ENCODE measurements at regions not wholly inside any gene's neighbourhood (a gene's known extent, or its start where the extent isn't known, plus 50 kb on each side); places are given as distances from the start of the nearest gene placed in this dataset.

GRCh38 chr17:68804777-68805520, 150.2 kb downstream of the ABCA8 start:
- Histone ChIP-seq H3K9me3 (ENCODE audit: insufficient read depth, low read length) (no peaks in the 10 kb centered on the region), H2AFZ (ENCODE audit: low read depth, low read length) (no peak overlapping the region), H3K27me3 (ENCODE audit: low read depth, low read length) (no peaks in the 10 kb centered on the region), H3K27ac (ENCODE audit: low read length) (no peak overlapping the region), H3K79me2 (ENCODE audit: low read length) (no peaks in the 10 kb centered on the region), H4K20me1 (ENCODE audit: insufficient read depth, low read length) (no peaks in the 10 kb centered on the region), H3K9ac (ENCODE audit: low read length) (no peak overlapping the region), H3K4me2 (ENCODE audit: low read length) (no peak overlapping the region), H3K4me1 (ENCODE audit: low read length) (no peaks in the 10 kb centered on the region), H3K36me3 (replicated peaks; ENCODE audit: low read depth, low read length) (no peaks in the 10 kb centered on the region), H3K4me3 (ENCODE audit: low read length) (no peak overlapping the region)
- TF ChIP-seq CTCF (IDR thresholded peaks at IDR 0.05; ENCODE audit: low read depth, low read length), result no peak
- TF ChIP-seq EZH2phosphoT487 (IDR thresholded peaks at IDR 0.05; ENCODE audit: low read depth), result no peak

DNA sequence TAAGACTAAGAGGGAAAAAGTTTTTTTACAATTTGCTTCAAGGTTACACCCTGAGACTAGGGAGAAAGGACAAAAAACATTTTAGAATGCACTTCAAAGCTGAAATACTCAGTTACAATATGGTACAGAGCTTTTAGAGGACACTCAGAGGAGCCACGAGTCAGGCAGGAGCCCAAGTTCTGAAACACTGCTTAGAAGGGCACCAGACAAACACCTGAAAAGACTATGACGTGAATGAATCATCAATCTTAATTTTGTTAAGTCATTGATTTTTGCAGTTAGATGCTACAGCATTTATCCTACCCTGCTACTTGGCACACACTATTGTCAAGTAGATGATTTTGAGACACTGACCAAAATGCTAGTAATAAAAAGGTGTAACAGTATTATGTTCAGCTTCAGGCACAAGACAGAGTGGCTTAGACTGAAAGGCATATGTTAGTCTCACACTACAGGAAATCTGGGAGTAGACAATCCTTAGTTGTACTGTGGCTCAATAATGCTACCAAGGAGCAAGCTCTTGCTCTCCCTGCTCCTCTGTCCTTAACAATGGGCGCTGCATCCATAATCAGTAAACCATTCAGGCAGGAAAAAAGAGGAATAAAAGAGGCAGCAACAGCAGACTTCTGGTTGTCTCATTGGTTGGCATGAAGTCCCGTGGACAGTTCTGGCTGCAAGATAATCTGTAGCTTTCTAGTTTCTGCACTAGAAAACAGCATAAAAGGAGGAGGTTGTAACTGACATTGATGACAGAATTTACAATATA, 151.8 kb downstream of the ABCA8 start:
- Histone ChIP-seq H3K9ac (ENCODE audit: low read length) (no peak overlapping the region), H2AFZ (ENCODE audit: low read depth, low read length) (no peak overlapping the region), H3K27ac (ENCODE audit: low read length) (no peak overlapping the region), H3K4me1 (ENCODE audit: low read length) (no peaks in the 10 kb centered on the region), H3K9me3 (ENCODE audit: insufficient read depth, low read length) (no peaks in the 10 kb centered on the region), H3K4me3 (ENCODE audit: low read length) (no peak overlapping the region), H3K36me3 (replicated peaks; ENCODE audit: low read depth, low read length) (no peaks in the 10 kb centered on the region), H3K27me3 (ENCODE audit: low read depth, low read length) (no peaks in the 10 kb centered on the region), H4K20me1 (ENCODE audit: insufficient read depth, low read length) (no peaks in the 10 kb centered on the region), H3K4me2 (ENCODE audit: low read length) (no peak overlapping the region), H3K79me2 (ENCODE audit: low read length) (no peaks in the 10 kb centered on the region)
- TF ChIP-seq EZH2phosphoT487 (IDR thresholded peaks at IDR 0.05; ENCODE audit: low read depth) (no peak), CTCF (IDR thresholded peaks at IDR 0.05; ENCODE audit: low read depth, low read length) (no peak)

DNA sequence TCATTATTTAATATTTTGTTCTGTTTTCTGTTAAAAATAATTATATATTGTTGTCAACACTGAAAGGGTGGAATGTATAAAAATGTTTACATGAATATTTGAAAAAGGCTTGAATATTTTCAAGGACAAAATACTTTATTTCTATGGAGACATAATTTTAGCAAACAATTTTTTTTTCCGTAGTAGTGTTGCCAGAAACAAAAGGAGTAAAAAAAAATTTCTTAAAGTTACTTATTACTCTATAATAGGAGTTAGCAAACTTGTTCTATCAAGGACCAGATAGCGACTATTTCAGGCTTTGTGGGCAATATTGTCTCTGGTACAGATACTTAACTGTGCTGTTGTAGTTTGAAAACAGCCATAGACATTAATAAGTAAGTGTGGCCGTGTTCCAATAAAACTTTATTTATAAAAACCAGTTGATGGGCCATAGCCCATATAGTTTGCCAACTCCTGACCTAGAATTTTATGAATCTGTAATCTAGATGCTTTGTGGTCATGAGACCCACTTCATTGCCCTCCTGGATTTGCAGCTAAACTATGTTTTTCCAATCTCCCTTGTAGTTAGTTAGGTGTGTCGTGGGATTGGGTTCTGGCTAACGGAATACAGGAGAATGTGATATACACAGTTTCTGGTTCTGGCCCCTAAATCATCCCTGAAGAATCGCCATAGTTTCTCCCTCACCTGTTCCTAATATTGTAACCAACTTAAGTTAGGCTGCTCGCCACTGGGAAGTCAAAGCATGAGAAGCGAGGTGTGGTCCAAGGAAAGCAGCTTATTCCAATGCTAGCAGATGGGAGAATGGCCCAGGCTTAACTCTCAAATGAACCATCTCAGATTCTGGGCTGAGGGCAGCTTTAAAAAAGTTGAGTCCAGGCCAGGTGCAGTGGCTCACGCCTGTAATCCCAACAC, 153.6 kb downstream of the ABCA8 start:
- Histone ChIP-seq H3K27me3 (ENCODE audit: low read depth, low read length) (no peaks in the 10 kb centered on the region), H3K36me3 (replicated peaks; ENCODE audit: low read depth, low read length) (no peaks in the 10 kb centered on the region), H3K79me2 (ENCODE audit: low read length) (no peaks in the 10 kb centered on the region), H3K4me3 (ENCODE audit: low read length) (no peak overlapping the region), H3K9ac (ENCODE audit: low read length) (no peak overlapping the region), H3K4me1 (ENCODE audit: low read length) (no peaks in the 10 kb centered on the region), H3K4me2 (ENCODE audit: low read length) (no peak overlapping the region), H3K9me3 (ENCODE audit: insufficient read depth, low read length) (no peaks in the 10 kb centered on the region), H4K20me1 (ENCODE audit: insufficient read depth, low read length) (no peaks in the 10 kb centered on the region), H3K27ac (ENCODE audit: low read length) (no peak overlapping the region), H2AFZ (ENCODE audit: low read depth, low read length) (no peak overlapping the region)
- TF ChIP-seq EZH2phosphoT487 (IDR thresholded peaks at IDR 0.05; ENCODE audit: low read depth), result no peak
- TF ChIP-seq CTCF (IDR thresholded peaks at IDR 0.05; ENCODE audit: low read depth, low read length), result no peak

Data from OCI-LY3 (cell line).